ENCODE measurements at regions not wholly inside any gene's neighbourhood (a gene's known extent, or its start where the extent isn't known, plus 50 kb on each side); places are given as distances from the start of the nearest gene placed in this dataset.
"Not testable (repeated sequence)": the region's sequence is repeated elsewhere in the genome, so short reads cannot be mapped to it uniquely, and the experiment has no call there.

DNA sequence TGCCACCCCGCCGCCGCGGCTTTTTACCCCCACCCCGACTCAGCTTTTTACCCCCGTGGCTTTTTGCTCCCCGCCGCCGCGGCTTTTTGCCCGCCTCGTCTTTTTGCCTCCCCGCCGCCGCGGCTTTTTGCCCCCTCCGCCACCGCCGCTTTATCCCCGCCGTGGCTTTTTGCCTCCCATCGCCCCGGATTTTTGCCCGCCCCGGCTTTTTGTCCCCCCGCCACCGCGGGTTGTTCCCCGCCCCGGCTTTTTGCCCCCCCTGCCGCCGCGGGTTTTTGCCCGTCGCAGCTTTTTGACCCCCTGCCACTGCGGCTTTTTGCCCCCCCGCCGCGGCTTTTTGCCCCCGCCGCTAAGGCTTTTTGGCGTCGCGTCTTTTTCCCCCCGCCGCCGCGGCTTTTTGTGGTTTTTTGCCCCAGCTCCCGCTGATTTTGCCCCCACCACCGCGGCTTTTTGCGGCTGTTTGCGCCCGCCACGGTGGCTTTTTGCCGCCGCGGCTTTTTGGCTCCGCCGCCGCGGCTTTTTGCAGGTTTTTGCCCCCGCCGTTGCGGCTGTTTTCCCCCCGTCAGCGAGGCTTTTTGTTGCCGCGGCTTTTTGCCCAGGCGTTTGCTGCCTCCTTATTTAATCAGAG, 597.2 kb downstream of the GOLGA6L6 start:
- no peaks in the 10 kb centered on the region for H3K36me3 ChIP-seq (ENCODE audit: insufficient read depth, low read length)
- H3K9me2 ChIP-seq (ENCODE audit: insufficient read depth, low read length), result no peaks in the 10 kb centered on the region
- H3K79me2 ChIP-seq (replicated peaks; ENCODE audit: insufficient read depth, low read length), result no peaks in the 10 kb centered on the region
- H3K9ac ChIP-seq (ENCODE audit: low read length), result no peak overlapping the region
- no peaks in the 10 kb centered on the region for H3F3A ChIP-seq (ENCODE audit: insufficient read depth, low read length, poor library complexity, severe bottlenecking)
- no peak overlapping the region for H3K4me2 ChIP-seq (ENCODE audit: low read length)
- TF ChIP-seq EZH2 (IDR thresholded peaks at IDR 0.05; ENCODE audit: borderline replicate concordance, insufficient read depth, low read length, poor library complexity, severe bottlenecking) (no peak), MXI1 (conservative IDR thresholded peaks at IDR 0.05; ENCODE audit: poor library complexity, severe bottlenecking) (no peak)
- H4K20me1 ChIP-seq (ENCODE audit: insufficient read depth), result no peaks in the 10 kb centered on the region
- H3K27me3 ChIP-seq (ENCODE audit: insufficient read depth, low read depth, low read length), result no peaks in the 10 kb centered on the region
- no peak overlapping the region for H3K4me3 ChIP-seq (ENCODE audit: low read length)
- H3K9me3 ChIP-seq (ENCODE audit: low read length), result no peaks in the 10 kb centered on the region
- H2AFZ ChIP-seq (ENCODE audit: low read depth, low read length), result no peak overlapping the region
- no peak overlapping the region for H3K27ac ChIP-seq (ENCODE audit: low read length)

DNA sequence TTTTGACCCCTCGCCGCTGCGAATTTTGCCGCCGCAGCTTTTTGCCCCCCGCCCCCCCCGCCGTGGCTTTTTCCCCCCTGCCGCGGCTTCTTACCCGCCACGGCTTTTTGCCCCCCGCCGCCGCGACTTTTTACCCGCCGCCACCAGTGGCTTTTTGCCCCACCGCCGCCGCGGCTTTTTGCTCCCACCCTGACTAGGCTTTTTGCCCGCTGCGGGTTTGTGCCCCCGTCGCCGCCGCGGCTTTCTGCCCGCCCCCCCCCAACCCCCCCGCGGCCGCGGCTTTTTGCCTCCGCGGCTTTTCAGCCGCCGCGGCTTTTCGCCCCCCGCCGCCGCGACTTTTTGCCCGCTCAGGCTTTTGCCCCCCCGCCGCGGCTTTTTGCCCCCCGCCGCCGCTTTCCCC, 598.1 kb downstream of the GOLGA6L6 start:
- Histone ChIP-seq H4K20me1 (ENCODE audit: insufficient read depth) (no peaks in the 10 kb centered on the region), H3K4me2 (ENCODE audit: low read length) (no peak overlapping the region), H3K79me2 (replicated peaks; ENCODE audit: insufficient read depth, low read length) (no peaks in the 10 kb centered on the region), H3K4me3 (ENCODE audit: low read length) (no peak overlapping the region), H3K9ac (ENCODE audit: low read length) (no peak overlapping the region), H3F3A (ENCODE audit: insufficient read depth, low read length, poor library complexity, severe bottlenecking) (no peaks in the 10 kb centered on the region), H2AFZ (ENCODE audit: low read depth, low read length) (no peak overlapping the region), H3K27ac (ENCODE audit: low read length) (no peak overlapping the region), H3K9me2 (ENCODE audit: insufficient read depth, low read length) (no peaks in the 10 kb centered on the region), H3K36me3 (ENCODE audit: insufficient read depth, low read length) (no peaks in the 10 kb centered on the region), H3K27me3 (ENCODE audit: insufficient read depth, low read depth, low read length) (no peaks in the 10 kb centered on the region), H3K9me3 (ENCODE audit: low read length) (no peaks in the 10 kb centered on the region)
- TF ChIP-seq, protein P1, sequence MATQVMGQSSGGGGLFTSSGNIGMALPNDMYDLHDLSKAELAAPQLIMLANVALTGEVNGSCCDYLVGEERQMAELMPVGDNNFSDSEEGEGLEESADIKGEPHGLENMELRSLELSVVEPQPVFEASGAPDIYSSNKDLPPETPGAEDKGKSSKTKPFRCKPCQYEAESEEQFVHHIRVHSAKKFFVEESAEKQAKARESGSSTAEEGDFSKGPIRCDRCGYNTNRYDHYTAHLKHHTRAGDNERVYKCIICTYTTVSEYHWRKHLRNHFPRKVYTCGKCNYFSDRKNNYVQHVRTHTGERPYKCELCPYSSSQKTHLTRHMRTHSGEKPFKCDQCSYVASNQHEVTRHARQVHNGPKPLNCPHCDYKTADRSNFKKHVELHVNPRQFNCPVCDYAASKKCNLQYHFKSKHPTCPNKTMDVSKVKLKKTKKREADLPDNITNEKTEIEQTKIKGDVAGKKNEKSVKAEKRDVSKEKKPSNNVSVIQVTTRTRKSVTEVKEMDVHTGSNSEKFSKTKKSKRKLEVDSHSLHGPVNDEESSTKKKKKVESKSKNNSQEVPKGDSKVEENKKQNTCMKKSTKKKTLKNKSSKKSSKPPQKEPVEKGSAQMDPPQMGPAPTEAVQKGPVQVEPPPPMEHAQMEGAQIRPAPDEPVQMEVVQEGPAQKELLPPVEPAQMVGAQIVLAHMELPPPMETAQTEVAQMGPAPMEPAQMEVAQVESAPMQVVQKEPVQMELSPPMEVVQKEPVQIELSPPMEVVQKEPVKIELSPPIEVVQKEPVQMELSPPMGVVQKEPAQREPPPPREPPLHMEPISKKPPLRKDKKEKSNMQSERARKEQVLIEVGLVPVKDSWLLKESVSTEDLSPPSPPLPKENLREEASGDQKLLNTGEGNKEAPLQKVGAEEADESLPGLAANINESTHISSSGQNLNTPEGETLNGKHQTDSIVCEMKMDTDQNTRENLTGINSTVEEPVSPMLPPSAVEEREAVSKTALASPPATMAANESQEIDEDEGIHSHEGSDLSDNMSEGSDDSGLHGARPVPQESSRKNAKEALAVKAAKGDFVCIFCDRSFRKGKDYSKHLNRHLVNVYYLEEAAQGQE (IDR thresholded peaks at IDR 0.05; ENCODE audit: borderline replicate concordance), result no peak
- TF ChIP-seq SMC3 (conservative IDR thresholded peaks at IDR 0.05; ENCODE audit: poor library complexity), result no peak
- TF ChIP-seq, protein P2, sequence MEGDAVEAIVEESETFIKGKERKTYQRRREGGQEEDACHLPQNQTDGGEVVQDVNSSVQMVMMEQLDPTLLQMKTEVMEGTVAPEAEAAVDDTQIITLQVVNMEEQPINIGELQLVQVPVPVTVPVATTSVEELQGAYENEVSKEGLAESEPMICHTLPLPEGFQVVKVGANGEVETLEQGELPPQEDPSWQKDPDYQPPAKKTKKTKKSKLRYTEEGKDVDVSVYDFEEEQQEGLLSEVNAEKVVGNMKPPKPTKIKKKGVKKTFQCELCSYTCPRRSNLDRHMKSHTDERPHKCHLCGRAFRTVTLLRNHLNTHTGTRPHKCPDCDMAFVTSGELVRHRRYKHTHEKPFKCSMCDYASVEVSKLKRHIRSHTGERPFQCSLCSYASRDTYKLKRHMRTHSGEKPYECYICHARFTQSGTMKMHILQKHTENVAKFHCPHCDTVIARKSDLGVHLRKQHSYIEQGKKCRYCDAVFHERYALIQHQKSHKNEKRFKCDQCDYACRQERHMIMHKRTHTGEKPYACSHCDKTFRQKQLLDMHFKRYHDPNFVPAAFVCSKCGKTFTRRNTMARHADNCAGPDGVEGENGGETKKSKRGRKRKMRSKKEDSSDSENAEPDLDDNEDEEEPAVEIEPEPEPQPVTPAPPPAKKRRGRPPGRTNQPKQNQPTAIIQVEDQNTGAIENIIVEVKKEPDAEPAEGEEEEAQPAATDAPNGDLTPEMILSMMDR (IDR thresholded peaks at IDR 0.05; ENCODE audit: poor library complexity, severe bottlenecking), result no peak
- no peak for TF ChIP-seq EZH2 (IDR thresholded peaks at IDR 0.05; ENCODE audit: borderline replicate concordance, insufficient read depth, low read length, poor library complexity, severe bottlenecking)
- TF ChIP-seq TAF1 (IDR thresholded peaks at IDR 0.05; ENCODE audit: low read depth), result no peak
- no peak for TF ChIP-seq RAD21 (conservative IDR thresholded peaks at IDR 0.05)
- no peak for TF ChIP-seq POLR2AphosphoS5 (IDR thresholded peaks at IDR 0.05)
- TF ChIP-seq EP300 (conservative IDR thresholded peaks at IDR 0.05; ENCODE audit: poor library complexity, severe bottlenecking), result no peak
- no peak for TF ChIP-seq MXI1 (conservative IDR thresholded peaks at IDR 0.05; ENCODE audit: poor library complexity, severe bottlenecking)

DNA sequence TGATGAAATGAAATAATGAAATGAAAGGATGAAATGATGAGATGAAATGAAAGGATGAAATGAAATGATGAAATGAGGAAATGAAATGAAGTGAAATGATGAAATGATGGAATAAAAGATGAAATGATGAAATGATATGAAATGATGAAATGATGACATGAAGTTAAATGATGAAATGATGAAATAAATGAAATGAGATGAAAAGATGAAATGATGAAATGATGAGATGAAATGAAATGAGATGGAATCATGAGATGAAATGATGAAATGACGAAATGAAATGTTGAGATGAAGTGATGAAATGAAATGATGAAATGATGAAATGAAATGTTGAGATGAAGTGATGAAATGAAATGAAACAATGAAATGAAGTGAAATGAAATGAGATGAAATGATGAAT, 638.3 kb downstream of the GOLGA6L6 start:
- H3K4me2 ChIP-seq (ENCODE audit: low read length); H3K79me2 ChIP-seq (replicated peaks; ENCODE audit: insufficient read depth, low read length); H3K9ac ChIP-seq (ENCODE audit: low read length); H3K4me3 ChIP-seq (ENCODE audit: low read length); H3K9me3 ChIP-seq (ENCODE audit: low read length); H3K9me2 ChIP-seq (ENCODE audit: insufficient read depth, low read length); H4K20me1 ChIP-seq (ENCODE audit: insufficient read depth); H3K36me3 ChIP-seq (ENCODE audit: insufficient read depth, low read length); H3K27me3 ChIP-seq (ENCODE audit: insufficient read depth, low read depth, low read length); H3K27ac ChIP-seq (ENCODE audit: low read length); H3F3A ChIP-seq (ENCODE audit: insufficient read depth, low read length, poor library complexity, severe bottlenecking); H2AFZ ChIP-seq (ENCODE audit: low read depth, low read length): not testable (repeated sequence)

DNA sequence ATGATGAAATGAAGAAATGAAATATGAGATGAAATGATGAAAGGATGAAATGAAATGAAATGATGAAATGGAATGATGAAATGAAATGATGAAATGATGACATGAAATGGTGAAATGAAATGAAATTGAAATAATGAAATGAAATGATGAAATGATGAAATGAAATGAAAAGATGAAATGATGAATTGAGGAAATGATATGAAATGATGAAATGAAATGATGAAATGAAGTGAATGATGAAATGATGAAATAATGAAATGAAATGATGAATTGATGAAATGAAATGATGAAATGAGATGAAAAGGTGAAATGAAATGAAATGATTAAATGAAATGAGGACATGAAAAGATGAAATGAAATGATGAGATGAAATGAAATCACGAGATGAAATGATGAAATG, 639.2 kb downstream of the GOLGA6L6 start:
- not testable (repeated sequence) for H3K9me2 ChIP-seq (ENCODE audit: insufficient read depth, low read length); H3K4me2 ChIP-seq (ENCODE audit: low read length); H3K27me3 ChIP-seq (ENCODE audit: insufficient read depth, low read depth, low read length); H4K20me1 ChIP-seq (ENCODE audit: insufficient read depth); H3K36me3 ChIP-seq (ENCODE audit: insufficient read depth, low read length); H3K9ac ChIP-seq (ENCODE audit: low read length); H3F3A ChIP-seq (ENCODE audit: insufficient read depth, low read length, poor library complexity, severe bottlenecking); H3K27ac ChIP-seq (ENCODE audit: low read length); H3K9me3 ChIP-seq (ENCODE audit: low read length); H2AFZ ChIP-seq (ENCODE audit: low read depth, low read length); H3K4me3 ChIP-seq (ENCODE audit: low read length); H3K79me2 ChIP-seq (replicated peaks; ENCODE audit: insufficient read depth, low read length)

DNA sequence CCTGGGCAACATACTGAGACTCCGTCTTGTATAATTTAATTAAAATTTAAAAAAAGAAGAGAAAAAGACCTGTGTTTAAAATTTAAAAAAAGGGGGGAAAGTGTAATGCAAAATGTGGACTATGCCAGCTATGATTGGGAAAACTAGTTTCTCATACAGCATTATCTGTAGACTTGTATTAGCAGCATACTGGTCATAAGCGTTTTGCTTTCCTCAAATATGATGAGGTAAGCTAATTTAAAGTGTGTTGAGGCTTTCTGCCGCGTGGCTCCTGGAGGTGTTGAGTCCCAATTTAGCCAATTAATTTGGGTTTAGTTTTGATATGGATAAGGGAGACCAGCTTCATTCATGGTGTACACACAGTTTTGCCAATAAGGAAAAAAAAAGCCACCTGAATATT, 640.2 kb downstream of the GOLGA6L6 start:
- not testable (repeated sequence) for H2AFZ ChIP-seq (ENCODE audit: low read depth, low read length); H3K27ac ChIP-seq (ENCODE audit: low read length); H4K20me1 ChIP-seq (ENCODE audit: insufficient read depth); H3K9me3 ChIP-seq (ENCODE audit: low read length); H3K9me2 ChIP-seq (ENCODE audit: insufficient read depth, low read length); H3K36me3 ChIP-seq (ENCODE audit: insufficient read depth, low read length); H3F3A ChIP-seq (ENCODE audit: insufficient read depth, low read length, poor library complexity, severe bottlenecking); H3K79me2 ChIP-seq (replicated peaks; ENCODE audit: insufficient read depth, low read length); H3K4me3 ChIP-seq (ENCODE audit: low read length); H3K27me3 ChIP-seq (ENCODE audit: insufficient read depth, low read depth, low read length); H3K9ac ChIP-seq (ENCODE audit: low read length); H3K4me2 ChIP-seq (ENCODE audit: low read length)

Data from neural cell (in vitro differentiated cells).